MCF 10A (cell line): ENCODE measurements at regions not wholly inside any gene's neighbourhood (a gene's known extent, or its start where the extent isn't known, plus 50 kb on each side); places are given as distances from the start of the nearest gene placed in this dataset.

ENCODE experiments used
- BruUV-seq: library from RNA; stranded (reverse); fragments of 400-500 nt; replicated peaks from 2 replicates; lab custom pipeline; 2021; lab: Mats Ljungman, UMichigan
- CTCF ChIA-PET: fragments of 300-600 bp; sonication (Branson Sonifier 250); formaldehyde crosslinking; extraction: SDS; loops from one replicate; lab custom pipeline; 2021; ENCODE audit warnings: antibody characterized with exemption, inconsistent platforms; lab: Yijun Ruan, JAX
- POLR2A ChIA-PET: fragments of 300-600, 350-650 bp; sonication (Branson Sonifier 250); formaldehyde crosslinking; extraction: SDS; loops from one replicate; lab custom pipeline; 2020; ENCODE audit warnings: antibody characterized with exemption, inconsistent platforms; lab: Yijun Ruan, JAX
- DNase-seq: peaks from one replicate; pipeline ENCODE4 v3.0.0-alpha.2; 2018; ENCODE audit not compliant: unreplicated experiment
- H3K27ac Mint-ChIP-seq: one replicate; pipeline ENCODE4 v1.8.0; 2022; ENCODE audit warnings: mild to moderate bottlenecking, low read depth, mixed read lengths; ENCODE audit not compliant: unreplicated experiment
- H3K27me3 Mint-ChIP-seq: one replicate; pipeline ENCODE4 v1.8.0; 2022; ENCODE audit warnings: mixed read lengths; ENCODE audit not compliant: insufficient read depth, unreplicated experiment
- H3K36me3 Mint-ChIP-seq: one replicate; pipeline ENCODE4 v1.8.0; 2022; ENCODE audit warnings: mild to moderate bottlenecking, moderate library complexity, mixed read lengths; ENCODE audit not compliant: insufficient read depth, unreplicated experiment
- H3K4me1 Mint-ChIP-seq: one replicate; pipeline ENCODE4 v1.8.0; 2022; ENCODE audit warnings: mixed read lengths; ENCODE audit not compliant: insufficient read depth, unreplicated experiment
- H3K4me3 Mint-ChIP-seq: one replicate; pipeline ENCODE4 v1.8.0; 2022; ENCODE audit warnings: mild to moderate bottlenecking, moderate library complexity, mixed read lengths; ENCODE audit not compliant: unreplicated experiment
- H3K9me3 Mint-ChIP-seq: one replicate; pipeline ENCODE4 v1.8.0; 2022; ENCODE audit warnings: mixed read lengths; ENCODE audit not compliant: unreplicated experiment
- intact Hi-C: fragments of 100-400 bp; cut with micrococcal nuclease; formaldehyde crosslinking; loops from 2 replicates; pipeline ENCODE4 v1.14.1; 2022
- TF ChIP-seq, protein P1 (sequence below): fragments of 200-600 bp; IDR thresholded peaks from one replicate; pipeline ENCODE4 v1.8.0; 2022; ENCODE audit warnings: antibody characterized with exemption, mild to moderate bottlenecking; ENCODE audit not compliant: unreplicated experiment

DNA sequence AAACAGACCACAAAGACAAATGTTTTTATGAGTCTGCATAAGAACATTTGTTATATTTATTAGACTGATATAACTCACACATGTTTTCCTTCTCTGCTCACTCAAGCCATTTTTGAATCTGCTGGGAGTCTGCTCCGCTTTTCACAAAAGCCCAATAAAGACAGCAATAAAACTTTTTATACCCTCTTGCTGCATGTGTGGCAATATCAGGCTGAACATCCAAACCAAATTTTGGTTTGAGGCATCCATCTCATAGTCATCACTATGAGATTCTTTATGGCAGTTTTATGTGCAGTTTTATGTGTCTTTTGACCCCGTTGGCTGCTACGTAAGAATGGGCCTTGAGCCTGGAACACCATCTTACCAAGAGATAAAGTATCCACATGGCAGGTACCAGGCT lies 1276.8 kb upstream of the ADGRB3 start:
- BruUV-seq, result no TSS peak
- intact Hi-C loops, result no loop called here
- Mint-ChIP-seq H3K9me3 (peaks cover 5% of the 10 kb centered on the region), H3K36me3 (no peaks in the 10 kb centered on the region), H3K4me1 (no peaks in the 10 kb centered on the region), H3K4me3 (no peak overlapping the region), H3K27me3 (no peaks in the 10 kb centered on the region), H3K27ac (no peak overlapping the region)
- TF ChIP-seq, protein P1, sequence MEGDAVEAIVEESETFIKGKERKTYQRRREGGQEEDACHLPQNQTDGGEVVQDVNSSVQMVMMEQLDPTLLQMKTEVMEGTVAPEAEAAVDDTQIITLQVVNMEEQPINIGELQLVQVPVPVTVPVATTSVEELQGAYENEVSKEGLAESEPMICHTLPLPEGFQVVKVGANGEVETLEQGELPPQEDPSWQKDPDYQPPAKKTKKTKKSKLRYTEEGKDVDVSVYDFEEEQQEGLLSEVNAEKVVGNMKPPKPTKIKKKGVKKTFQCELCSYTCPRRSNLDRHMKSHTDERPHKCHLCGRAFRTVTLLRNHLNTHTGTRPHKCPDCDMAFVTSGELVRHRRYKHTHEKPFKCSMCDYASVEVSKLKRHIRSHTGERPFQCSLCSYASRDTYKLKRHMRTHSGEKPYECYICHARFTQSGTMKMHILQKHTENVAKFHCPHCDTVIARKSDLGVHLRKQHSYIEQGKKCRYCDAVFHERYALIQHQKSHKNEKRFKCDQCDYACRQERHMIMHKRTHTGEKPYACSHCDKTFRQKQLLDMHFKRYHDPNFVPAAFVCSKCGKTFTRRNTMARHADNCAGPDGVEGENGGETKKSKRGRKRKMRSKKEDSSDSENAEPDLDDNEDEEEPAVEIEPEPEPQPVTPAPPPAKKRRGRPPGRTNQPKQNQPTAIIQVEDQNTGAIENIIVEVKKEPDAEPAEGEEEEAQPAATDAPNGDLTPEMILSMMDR, result no peak
- DNase-seq, result no peak
- CTCF ChIA-PET, result no interaction called here
- POLR2A ChIA-PET, result no interaction called here

DNA sequence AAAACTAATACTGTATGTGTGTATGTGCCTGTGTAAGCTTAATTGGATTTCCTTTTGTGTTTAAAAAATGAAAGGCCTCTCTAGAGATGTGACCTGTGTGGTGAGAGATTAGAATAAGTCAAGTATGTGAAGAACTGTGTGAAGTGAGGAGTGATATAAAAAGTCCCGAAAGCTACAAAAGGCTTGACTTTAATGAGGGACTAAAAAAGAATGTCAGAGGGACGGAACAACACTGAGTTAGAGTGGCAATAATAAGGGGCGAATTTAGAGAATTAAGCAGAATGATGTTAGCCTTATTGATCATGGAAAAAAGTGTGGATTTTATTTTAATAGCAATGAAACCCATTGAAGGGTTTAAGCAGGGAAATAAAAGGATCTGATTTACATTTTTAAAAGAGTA lies 1281.2 kb upstream of the ADGRB3 start:
- Mint-ChIP-seq H3K4me3 (no peak overlapping the region), H3K4me1 (no peaks in the 10 kb centered on the region), H3K27ac (no peak overlapping the region), H3K36me3 (no peaks in the 10 kb centered on the region), H3K27me3 (no peaks in the 10 kb centered on the region), H3K9me3 (no peaks in the 10 kb centered on the region)
- TF ChIP-seq, protein P1, result no peak
- ChIA-PET CTCF (no interaction called here), POLR2A (interaction anchor here (0.7 to 1.5 kb wide), 2 partner anchors 13 to 579 kb away, joined by 3 to 4 read pairs; no protein-coding TSS in a partner anchor)
- no peak for DNase-seq
- intact Hi-C loops, result no loop called here
- no TSS peak for BruUV-seq

DNA sequence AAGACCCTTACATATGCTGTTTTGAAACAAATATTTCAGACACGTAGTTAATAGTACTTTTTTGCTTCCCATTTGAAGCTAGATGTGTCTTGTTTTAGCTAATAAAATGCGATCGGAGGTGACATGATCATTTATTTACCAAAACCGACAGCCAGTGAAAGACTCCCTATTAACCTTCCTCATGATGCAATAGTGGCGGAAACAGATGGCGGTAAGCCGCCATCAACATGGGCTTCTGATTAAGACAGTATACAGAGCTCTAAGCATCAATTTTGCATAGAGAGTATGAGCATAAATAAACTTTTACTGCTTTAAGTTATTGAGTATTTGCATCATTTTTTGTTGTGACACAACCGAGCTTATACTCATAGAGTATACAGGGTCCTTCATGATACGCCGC lies 1282.4 kb upstream of the ADGRB3 start:
- no peak overlapping the region for H3K4me3 Mint-ChIP-seq
- no peaks in the 10 kb centered on the region for H3K27me3 Mint-ChIP-seq
- CTCF ChIA-PET, result no interaction called here
- no peak for DNase-seq
- POLR2A ChIA-PET, result interaction anchor here (1.5 kb wide), 1 partner anchor 14 kb away, joined by 4 read pairs; no protein-coding TSS in a partner anchor
- no peaks in the 10 kb centered on the region for H3K36me3 Mint-ChIP-seq
- BruUV-seq, result no TSS peak
- TF ChIP-seq, protein P1, result no peak
- no peak overlapping the region for H3K27ac Mint-ChIP-seq
- no peaks in the 10 kb centered on the region for H3K4me1 Mint-ChIP-seq
- no peaks in the 10 kb centered on the region for H3K9me3 Mint-ChIP-seq
- intact Hi-C loops, result no loop called here

DNA sequence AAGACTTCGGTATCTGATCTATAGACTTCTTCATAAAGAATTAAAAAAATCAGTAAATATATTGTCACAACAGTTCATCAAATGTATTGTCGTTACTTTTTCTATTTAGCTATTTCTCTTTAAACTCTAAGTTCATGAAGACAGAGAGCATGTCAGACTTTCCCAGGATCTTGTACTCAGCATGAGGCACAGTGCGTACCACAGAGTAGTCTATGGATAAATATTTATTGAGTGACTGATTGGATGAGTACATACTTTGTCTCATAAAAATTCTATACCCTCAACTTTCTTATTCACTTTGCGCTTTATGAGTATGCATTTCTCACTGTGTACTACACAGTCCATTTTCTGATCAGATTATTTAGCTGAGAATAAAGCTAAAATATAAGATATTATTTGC lies 1284.4 kb upstream of the ADGRB3 start:
- Mint-ChIP-seq H3K36me3 (no peaks in the 10 kb centered on the region), H3K27me3 (no peaks in the 10 kb centered on the region), H3K4me1 (peaks cover 8% of the 10 kb centered on the region), H3K9me3 (no peaks in the 10 kb centered on the region), H3K27ac (no peak overlapping the region), H3K4me3 (no peak overlapping the region)
- TF ChIP-seq, protein P1, result no peak
- no peak for DNase-seq
- POLR2A ChIA-PET, result no interaction called here
- no TSS peak for BruUV-seq
- intact Hi-C loops, result no loop called here
- CTCF ChIA-PET, result no interaction called here
